G401.6 (cell line): ENCODE measurements at regions not wholly inside any gene's neighbourhood (a gene's known extent, or its start where the extent isn't known, plus 50 kb on each side); places are given as distances from the start of the nearest gene placed in this dataset.

Source experiments
- FAIRE-seq: peaks from 2 replicates; lab custom pipeline; 2012; peaks lifted over from hg19 to GRCh38; lab: Jason Lieb, UNC

- FAIRE-seq = no peak
Measured at GRCh38 chr7:136665878-136666509, 202.5 kb upstream of the CHRM2 start.

- FAIRE-seq = no peak
Measured at GRCh38 chr7:136664537-136664936, 203.9 kb upstream of the CHRM2 start.

DNA sequence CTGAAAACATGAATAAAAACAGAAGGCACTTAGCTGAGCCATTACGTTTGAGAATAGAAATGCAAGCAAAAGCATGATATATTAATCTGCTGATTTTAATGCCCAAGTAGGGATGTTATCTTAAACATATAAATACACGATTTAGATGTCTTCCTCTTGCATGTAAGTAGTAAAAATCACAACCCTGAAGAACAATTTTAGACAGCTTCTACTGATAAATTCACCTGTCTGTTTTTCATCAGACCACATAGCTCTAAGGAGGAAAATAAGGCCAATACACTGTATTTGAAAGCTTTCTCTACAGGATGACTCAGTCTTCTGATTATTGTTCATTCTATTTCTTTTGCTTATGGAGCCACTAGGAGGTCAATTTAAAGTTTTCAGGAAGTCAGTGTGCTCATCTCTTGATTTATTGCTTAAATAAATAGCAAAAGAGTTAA is 210.9 kb upstream of the CHRM2 start:
- no peak for FAIRE-seq

DNA sequence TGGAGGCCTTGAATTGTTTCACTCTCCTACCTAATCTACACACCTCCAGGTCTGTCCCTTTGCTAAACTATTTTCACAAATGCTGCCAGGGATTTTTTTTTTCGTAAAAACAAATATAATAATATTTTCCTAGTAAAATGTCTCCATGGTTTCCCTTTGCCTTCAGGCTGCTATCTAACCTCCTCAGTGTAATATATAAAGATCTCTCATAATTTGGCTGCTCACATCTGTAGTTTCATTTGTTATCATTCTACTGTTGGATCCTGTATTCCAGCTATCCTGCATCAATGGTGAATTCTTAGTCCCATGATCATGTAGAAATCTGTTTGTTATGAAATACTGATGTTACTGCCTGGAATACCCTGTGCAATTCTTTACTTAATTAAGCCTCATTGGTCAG is 211.9 kb upstream of the CHRM2 start:
- no peak for FAIRE-seq

DNA sequence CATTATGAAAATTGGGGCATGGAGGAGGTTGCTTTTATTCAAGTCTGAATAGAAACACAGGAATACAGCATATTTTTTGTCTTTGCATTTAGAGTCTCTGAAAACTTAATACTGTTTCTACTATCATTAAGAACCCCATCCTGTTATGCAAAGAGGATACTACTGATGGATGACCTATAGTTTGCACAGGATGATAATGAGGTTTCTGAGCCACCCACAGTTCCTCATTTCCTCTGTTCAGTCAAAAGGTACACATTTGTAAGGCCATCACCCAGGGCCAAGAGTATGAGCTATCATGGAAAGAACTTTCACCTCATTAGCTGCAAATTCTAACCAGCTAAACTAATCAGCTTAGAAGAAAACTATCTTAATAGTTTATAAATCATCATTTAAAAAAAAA is 213.0 kb upstream of the CHRM2 start:
- no peak for FAIRE-seq

- FAIRE-seq = no peak
Measured at GRCh38 chr7:136654406-136654805, 214.0 kb upstream of the CHRM2 start.

DNA sequence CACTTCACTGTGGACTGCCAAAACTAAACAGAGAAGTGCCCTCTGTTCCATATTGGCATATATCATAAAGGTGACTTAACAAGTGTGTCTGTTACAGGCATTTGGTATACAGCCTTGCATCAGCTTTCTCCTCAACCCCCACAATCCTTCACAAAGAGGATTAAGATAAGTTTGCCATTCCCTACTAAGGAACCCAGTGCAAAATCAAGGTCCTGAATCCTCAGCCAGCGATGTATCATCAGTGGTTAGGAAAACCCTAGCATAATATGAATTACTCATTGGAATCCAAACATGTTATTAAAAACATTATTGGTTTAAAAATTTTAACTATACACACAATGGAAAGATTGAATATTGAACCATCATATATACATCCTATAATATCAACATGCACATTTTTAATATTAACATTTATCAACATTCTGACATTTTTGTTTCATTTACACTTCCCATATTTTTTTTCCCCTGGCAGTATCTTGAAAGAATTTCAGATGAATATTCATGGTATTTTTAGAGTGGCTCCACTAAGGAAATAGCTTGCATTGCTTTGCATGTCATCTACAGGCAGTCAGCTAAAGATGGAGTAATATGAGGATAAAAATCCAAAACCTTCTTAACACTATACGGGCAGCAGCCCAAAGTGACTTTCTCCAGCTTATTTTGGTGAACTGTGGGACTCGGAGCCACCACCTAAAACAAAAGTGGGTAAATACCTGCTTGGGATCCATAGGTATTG is 215.6 kb upstream of the CHRM2 start:
- FAIRE-seq = no peak

- FAIRE-seq = no peak
Measured at GRCh38 chr7:136640977-136641376, 227.5 kb upstream of the CHRM2 start.

DNA sequence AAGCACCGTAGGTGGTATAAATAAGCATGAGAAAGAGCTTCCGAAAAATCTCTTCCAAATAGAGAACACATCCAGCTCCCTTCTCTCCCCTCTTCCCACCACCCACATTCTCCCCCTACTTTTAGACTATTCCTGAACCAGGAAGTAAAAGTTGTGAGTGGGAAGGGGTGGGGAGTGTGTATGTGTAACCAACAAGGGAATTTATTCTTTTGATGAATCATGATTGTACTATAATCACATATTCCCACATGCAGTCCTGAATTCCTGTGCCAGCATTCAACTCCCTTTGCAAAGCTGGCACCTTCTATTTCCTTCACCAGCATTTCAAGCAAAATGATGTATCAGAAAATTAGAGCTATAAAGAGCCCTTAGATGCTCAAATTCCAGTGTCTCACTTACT is 230.6 kb upstream of the CHRM2 start:
- no peak for FAIRE-seq

GRCh38 chr7:136635751-136636150 is 232.7 kb upstream of the CHRM2 start:
- FAIRE-seq = no peak

- FAIRE-seq = no peak
Measured at GRCh38 chr7:136618818-136619217, 249.6 kb upstream of the CHRM2 start.

GRCh38 chr7:136617176-136617575 is 251.3 kb upstream of the CHRM2 start:
- no peak for FAIRE-seq

DNA sequence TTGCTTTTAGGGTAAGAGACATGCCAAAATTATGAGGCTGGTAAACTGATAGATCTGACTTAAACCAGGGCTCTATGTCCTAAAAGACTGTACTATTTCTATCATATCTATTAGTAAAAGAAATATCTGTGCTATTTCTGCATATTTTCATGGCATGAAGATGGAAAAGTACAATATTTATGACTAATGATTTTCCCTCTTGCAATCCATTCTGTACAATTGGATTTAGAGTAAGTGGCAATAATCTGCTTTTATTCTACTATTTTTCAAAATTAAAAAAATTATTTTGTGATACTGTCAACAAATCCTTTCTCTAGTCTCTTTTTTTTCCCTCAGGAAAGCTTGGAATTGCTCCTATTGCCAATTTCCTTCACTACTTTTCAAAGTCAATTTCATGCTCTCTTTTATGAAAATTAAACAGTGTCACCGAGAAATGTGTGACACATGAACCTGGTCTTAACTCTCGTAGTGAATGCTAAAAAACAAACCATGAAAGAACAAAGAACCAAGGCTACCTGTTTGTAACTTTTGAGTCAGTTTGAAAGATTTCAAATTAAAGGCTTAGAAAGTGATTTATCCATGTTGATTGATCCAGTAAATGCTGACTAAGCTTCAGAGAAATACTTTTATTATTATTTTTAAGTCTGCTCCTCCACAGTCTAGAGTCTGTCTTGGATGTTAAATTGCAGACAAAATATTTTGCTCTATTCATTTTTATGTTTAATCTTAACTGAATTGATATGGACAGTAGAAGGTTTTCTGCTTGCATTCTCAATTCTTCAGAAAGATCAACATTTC is 262.7 kb upstream of the CHRM2 start:
- FAIRE-seq = no peak

DNA sequence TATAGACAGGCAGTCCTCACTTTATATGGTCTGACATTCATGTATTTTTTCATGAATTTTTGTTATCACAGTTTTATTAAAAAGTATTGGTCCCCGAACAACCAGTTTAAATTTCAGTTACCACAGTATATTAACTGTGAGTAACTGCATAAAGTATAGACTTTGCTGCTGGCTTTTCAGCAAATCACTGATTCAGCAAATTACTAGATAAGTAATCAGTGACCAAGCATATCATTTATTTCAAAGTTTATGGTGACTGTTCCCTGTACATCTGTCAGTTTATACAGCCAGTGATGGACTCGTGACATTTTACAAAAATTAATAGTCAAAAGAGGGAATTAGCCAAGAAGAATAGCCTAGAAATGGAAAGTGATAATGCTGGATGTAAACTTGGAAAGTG is 266.7 kb upstream of the CHRM2 start:
- FAIRE-seq = no peak

- FAIRE-seq = no peak
Measured at GRCh38 chr7:136600475-136600874, 268.0 kb upstream of the CHRM2 start.

- FAIRE-seq = no peak
Measured at GRCh38 chr7:136594739-136595144, 273.7 kb upstream of the CHRM2 start.

- FAIRE-seq = no peak
Measured at GRCh38 chr7:136588216-136588615, 280.2 kb upstream of the CHRM2 start.

GRCh38 chr7:136585954-136586670 is 282.3 kb upstream of the CHRM2 start:
- no peak for FAIRE-seq

GRCh38 chr7:136566491-136566890 is 302.0 kb upstream of the CHRM2 start:
- no peak for FAIRE-seq

DNA sequence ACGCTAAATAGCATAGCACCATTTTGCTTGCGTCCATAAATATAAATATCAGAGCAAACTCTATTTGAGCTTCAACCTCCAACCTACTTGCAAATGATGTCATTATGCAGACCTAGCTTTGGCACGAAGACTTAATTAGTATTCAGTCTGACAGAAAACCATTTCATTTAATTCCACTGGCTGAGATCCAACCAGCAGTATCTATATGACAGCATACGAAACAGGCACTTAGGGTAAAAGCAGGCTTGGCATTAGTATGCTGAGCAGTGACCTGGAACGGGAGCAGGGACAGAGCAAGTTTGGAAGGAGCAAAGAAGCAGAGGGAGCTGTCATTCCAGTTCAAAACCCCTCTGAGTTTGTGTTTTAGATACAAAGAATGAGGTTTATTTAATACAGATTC is 312.5 kb upstream of the CHRM2 start:
- no peak for FAIRE-seq

DNA sequence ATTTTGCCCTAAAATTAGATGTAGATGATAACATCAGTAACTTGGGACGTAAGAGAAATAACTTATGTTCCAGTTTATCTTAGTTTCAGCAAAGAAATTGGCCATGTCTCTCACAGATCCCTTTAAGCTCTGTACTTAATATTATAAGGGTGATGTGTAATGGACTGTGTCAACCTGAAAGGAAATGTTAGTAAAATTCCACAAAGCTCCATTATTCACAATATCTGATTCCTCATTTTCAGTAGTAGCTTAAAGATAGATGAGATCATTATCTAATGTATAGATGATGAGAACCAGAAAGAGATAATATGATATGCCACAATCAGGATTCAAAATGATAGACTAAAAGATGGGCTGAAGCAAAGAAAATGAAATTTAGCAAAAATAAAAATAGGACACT is 316.8 kb upstream of the CHRM2 start:
- no peak for FAIRE-seq

- FAIRE-seq = no peak
Measured at GRCh38 chr7:136549756-136550155, 318.7 kb upstream of the CHRM2 start.

DNA sequence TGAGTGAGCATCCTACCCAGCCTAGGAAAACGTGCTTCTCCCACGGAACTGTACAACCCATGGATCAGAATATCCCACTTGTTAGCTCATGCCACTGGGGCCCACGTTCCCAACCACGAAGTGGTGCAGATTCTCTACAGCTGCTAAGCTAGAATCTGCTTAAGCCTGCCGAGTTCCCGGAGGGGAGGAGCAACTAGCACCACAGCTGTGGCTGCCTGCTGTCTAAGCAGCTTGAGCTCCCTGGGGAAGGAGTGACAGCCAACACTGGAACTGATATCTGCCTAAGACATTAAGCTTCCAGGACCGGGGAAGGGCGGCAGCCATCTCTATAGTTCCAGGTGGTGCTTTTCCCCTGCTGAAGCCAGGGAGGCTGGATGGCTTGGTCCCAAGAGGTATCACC is 334.7 kb upstream of the CHRM2 start:
- no peak for FAIRE-seq
